LNCaP clone FGC (cell line): ENCODE measurements at regions not wholly inside any gene's neighbourhood (a gene's known extent, or its start where the extent isn't known, plus 50 kb on each side); places are given as distances from the start of the nearest gene placed in this dataset.
"Not testable (repeated sequence)": the region's sequence is repeated elsewhere in the genome, so short reads cannot be mapped to it uniquely, and the experiment has no call there.

ENCODE experiments used
- DNase-seq: peaks from one replicate; pipeline ENCODE4 v3.0.0-alpha.2; 2011; ENCODE audit warnings: low read depth
- H3K4me3 ChIP-seq: 2 replicates; pipeline ENCODE4 v1.5.1; 2011; ENCODE audit warnings: mild to moderate bottlenecking, low read depth, low read length, control low read depth
- CTCF ChIP-seq: IDR thresholded peaks from 2 replicates; pipeline ENCODE4 v1.5.1; 2012; ENCODE audit warnings: mild to moderate bottlenecking; ENCODE audit not compliant: control insufficient read depth, insufficient read depth; ENCODE audit errors: extremely low read depth

DNA sequence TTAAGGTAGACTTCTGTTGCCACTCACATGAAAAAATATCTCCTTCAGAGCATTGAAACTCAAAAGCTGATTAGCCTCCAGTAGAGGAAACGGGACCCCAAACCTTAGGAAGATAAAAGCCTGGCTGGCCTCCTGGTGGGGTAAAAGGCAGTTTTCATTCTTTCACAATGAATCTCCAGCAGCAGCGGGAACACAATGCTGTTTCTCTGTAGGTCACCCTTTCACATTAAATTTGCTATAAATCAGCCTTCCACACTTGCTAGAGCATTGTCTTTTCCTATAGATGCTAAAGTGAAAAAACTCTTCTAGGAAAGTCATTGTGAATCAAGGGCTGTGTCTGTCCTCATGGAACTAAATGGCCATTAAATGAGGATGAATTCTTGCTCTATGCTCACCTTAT, 207.3 kb upstream of the MAGEB2 start:
- no peak for TF ChIP-seq CTCF
- DNase-seq, result no peak
- no peak overlapping the region for H3K4me3 ChIP-seq

DNA sequence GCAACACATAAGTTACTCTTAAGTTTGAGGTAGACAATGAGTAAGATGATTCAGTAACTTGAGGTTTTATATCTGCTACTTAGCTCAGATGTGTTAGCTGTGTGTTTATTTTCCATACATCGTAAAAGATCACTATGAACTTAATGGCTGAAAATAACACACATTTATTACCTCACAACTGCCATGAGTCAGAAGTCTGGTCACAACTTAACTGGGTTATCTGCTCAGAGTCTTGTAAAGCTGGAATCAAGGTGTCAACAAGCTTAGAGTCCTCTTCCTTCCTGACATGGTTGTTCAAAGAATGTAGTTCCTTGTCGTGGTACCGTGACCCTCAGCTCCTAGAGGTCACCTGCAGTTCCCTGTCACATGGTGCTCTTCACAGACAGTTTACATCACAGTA, 204.9 kb upstream of the MAGEB2 start:
- no peak for TF ChIP-seq CTCF
- no peak overlapping the region for H3K4me3 ChIP-seq
- DNase-seq, result no peak

DNA sequence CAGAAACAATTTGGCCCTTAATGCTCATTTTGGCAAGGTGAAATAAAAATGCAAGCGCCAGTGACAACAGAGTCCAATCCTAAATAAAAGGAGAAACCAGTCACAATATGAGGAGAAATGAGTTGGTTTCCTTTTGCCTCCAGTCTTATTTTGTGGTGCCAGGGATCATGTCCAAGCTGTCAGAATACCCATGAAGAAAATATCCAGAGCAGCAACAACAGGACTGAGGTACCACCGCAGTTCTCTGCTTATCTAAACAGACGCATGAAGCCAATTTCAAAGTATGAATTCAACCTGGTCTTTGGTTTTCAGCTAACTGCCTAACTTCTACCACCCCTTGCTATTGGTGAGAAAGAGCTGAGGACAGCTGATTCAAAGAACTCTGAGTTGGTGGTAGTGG, 199.9 kb upstream of the MAGEB2 start:
- no peak for TF ChIP-seq CTCF
- H3K4me3 ChIP-seq, result no peak overlapping the region
- DNase-seq, result no peak

DNA sequence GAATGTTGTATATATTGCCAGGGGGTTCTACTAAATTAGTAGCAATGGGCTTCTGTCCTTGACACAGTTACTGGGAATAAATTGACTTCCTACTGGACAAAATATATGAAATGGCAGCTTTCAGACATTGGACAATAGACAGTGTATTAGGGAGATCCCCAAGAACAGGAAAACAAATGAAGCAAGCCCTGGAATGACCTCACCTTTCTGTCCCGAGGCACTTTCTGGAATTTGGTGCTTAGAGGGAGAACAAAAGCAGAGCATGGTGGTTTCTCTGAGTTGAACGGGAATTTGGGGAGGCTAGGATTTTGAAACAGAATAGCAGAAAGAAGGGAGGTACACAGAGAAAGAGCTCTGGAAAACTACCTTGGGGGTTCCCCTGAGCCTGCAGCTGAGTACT, 187.7 kb upstream of the MAGEB2 start:
- no peak for TF ChIP-seq CTCF
- H3K4me3 ChIP-seq, result no peak overlapping the region
- DNase-seq, result no peak

GRCh38 chrX:30036406-30036805, 179.0 kb upstream of the MAGEB2 start:
- not testable (repeated sequence) for DNase-seq, H3K4me3 ChIP-seq

DNA sequence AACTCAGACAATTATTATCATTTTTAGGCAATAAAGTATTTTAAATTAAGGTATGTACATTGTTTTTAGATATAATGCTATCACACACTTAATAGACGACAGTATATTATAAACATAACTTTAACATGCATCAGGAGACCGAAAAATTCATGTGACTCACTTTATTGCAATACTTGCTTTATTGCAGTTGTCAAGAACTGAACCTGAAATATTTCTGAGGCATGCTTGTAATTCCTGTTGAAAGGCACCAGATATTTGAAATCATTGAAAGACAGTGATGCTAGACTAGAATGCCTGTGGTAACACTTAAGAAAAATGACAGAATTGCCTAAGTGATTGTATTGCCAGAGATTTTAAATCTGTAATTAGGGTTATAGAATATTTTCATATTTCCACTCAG, 175.6 kb upstream of the MAGEB2 start:
- DNase-seq, result no peak
- TF ChIP-seq CTCF, result no peak

DNA sequence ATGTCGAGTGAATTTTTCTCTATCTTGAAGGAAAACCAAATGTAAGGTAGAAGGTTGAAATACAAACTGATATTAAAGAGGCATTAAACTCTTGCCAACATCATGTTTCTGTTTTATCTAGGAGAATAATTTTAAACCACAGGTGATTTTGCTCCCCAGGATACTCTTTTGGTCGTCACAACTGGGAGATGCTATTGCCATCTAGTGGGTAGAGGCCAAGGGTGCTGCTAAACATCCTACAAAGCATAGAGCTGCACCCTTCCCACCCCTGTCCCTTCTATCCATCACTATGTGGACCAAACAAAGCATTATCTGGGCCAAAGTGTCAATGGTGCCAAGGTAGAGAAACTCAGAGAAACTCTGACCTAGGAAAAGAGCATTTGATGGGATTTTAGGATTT, 154.6 kb upstream of the MAGEB2 start:
- DNase-seq, result peak; percentile 18
- TF ChIP-seq CTCF, result peak; percentile 52
- H3K4me3 ChIP-seq, result no peak overlapping the region

More for the DNA sequence above, 175.6 kb upstream of the MAGEB2 start:
- no peak overlapping the region for H3K4me3 ChIP-seq

DNA sequence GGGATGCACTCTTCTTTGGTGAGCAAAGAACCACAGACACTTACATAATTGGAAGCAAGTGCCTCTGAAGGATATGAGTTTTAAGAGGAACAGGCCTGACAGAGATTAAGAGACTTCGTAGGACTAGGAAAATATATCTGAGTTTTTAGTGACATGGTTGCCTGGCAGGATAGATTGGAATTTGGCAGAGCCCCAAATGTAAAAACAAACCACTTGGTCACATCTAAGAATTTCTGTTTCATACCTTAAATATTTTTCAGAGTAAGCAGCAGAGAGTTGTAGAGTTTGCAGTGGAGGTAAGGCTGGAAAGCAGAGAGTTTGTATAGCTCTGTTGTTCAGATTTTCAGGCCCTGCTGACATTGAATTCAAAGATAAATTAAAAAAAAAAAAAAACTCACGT, 150.1 kb upstream of the MAGEB2 start:
- no peak for TF ChIP-seq CTCF
- DNase-seq, result no peak
- no peak overlapping the region for H3K4me3 ChIP-seq
